ENCODE measurements at regions not wholly inside any gene's neighbourhood (a gene's known extent, or its start where the extent isn't known, plus 50 kb on each side); places are given as distances from the start of the nearest gene placed in this dataset.

GRCh38 chr4:127251423-127251822, 381.3 kb upstream of the INTU start:
- TF ChIP-seq CTCF (IDR thresholded peaks at IDR 0.05) (no peak), POLR2A (IDR thresholded peaks at IDR 0.05) (no peak)

Measured in Peyer's patch (tissue), 4 donors.